HG02870 (cell line): ENCODE measurements at regions not wholly inside any gene's neighbourhood (a gene's known extent, or its start where the extent isn't known, plus 50 kb on each side); places are given as distances from the start of the nearest gene placed in this dataset.

Experiments used
- ATAC-seq: cut with Tn5 transposase; IDR thresholded peaks from one replicate; pipeline ENCODE4 v1.9.1; 2021; ENCODE audit warnings: mild to moderate bottlenecking, moderate library complexity; ENCODE audit not compliant: unreplicated experiment

GRCh38 chr6:142500250-142500786 is 198.5 kb downstream of the ADGRG6 start:
- ATAC-seq: no peak

- no peak for ATAC-seq
These were observed 200.0 kb downstream of the ADGRG6 start for GRCh38 chr6:142501795-142502194.

GRCh38 chr6:142507065-142507464 is 205.3 kb downstream of the ADGRG6 start:
- no peak for ATAC-seq

- no peak for ATAC-seq
These were observed 208.4 kb downstream of the ADGRG6 start for GRCh38 chr6:142510211-142510610.

- no peak for ATAC-seq
These were observed 216.3 kb downstream of the ADGRG6 start for GRCh38 chr6:142518126-142518525.

- no peak for ATAC-seq
These were observed 217.0 kb downstream of the ADGRG6 start for GRCh38 chr6:142518761-142519160.

- ATAC-seq: no peak
These were observed 220.0 kb downstream of the ADGRG6 start for GRCh38 chr6:142521791-142522190.

GRCh38 chr6:142523515-142524375 is 221.9 kb downstream of the ADGRG6 start:
- ATAC-seq: no peak

GRCh38 chr6:142530566-142530965 is 228.8 kb downstream of the ADGRG6 start:
- no peak for ATAC-seq

GRCh38 chr6:142531727-142532126 is 229.9 kb downstream of the ADGRG6 start:
- no peak for ATAC-seq

- ATAC-seq: no peak
These were observed 232.3 kb downstream of the ADGRG6 start for GRCh38 chr6:142534076-142534475.

- no peak for ATAC-seq
These were observed 232.7 kb downstream of the ADGRG6 start for GRCh38 chr6:142534484-142534883.

GRCh38 chr6:142537612-142538478 is 236.0 kb downstream of the ADGRG6 start:
- no peak for ATAC-seq

- no peak for ATAC-seq
These were observed 241.0 kb downstream of the ADGRG6 start for GRCh38 chr6:142542704-142543233.

GRCh38 chr6:142543606-142544005 is 241.8 kb downstream of the ADGRG6 start:
- ATAC-seq: no peak

- ATAC-seq: no peak
These were observed 242.5 kb downstream of the ADGRG6 start for GRCh38 chr6:142544199-142544838.

- ATAC-seq: no peak
These were observed 243.3 kb downstream of the ADGRG6 start for GRCh38 chr6:142545147-142545546.

GRCh38 chr6:142548566-142548965 is 246.8 kb downstream of the ADGRG6 start:
- ATAC-seq: no peak

- ATAC-seq: no peak
These were observed 248.7 kb downstream of the ADGRG6 start for GRCh38 chr6:142550310-142551063.

- no peak for ATAC-seq
These were observed 249.5 kb downstream of the ADGRG6 start for GRCh38 chr6:142551274-142551811.
